ENCODE measurements at regions not wholly inside any gene's neighbourhood (a gene's known extent, or its start where the extent isn't known, plus 50 kb on each side); places are given as distances from the start of the nearest gene placed in this dataset.

DNA sequence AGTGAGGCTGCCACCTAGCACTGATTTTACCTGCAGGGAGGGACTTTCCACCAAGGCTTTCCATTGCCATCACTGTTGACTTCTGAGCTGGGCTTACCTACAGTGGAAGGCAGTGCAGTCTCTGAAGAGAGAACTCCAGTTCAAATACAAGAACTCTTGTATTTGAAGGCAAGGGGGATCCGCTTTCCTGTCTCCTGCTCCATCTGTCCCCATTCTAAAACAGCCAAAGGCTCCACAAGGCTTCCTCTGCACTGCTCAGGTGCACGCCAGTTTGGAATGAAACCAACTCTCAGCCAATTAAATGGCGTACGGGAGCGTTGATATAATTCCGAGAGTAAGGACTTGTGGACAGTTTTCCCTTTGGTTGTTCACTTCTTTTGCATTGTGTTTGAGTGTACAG is 66.0 kb upstream of the CXCL14 start (continued):
- TF ChIP-seq, protein P1, sequence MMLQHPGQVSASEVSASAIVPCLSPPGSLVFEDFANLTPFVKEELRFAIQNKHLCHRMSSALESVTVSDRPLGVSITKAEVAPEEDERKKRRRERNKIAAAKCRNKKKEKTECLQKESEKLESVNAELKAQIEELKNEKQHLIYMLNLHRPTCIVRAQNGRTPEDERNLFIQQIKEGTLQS (IDR thresholded peaks at IDR 0.05; ENCODE audit: borderline replicate concordance, extremely low read depth, low read depth, low read length) = no peak

DNA sequence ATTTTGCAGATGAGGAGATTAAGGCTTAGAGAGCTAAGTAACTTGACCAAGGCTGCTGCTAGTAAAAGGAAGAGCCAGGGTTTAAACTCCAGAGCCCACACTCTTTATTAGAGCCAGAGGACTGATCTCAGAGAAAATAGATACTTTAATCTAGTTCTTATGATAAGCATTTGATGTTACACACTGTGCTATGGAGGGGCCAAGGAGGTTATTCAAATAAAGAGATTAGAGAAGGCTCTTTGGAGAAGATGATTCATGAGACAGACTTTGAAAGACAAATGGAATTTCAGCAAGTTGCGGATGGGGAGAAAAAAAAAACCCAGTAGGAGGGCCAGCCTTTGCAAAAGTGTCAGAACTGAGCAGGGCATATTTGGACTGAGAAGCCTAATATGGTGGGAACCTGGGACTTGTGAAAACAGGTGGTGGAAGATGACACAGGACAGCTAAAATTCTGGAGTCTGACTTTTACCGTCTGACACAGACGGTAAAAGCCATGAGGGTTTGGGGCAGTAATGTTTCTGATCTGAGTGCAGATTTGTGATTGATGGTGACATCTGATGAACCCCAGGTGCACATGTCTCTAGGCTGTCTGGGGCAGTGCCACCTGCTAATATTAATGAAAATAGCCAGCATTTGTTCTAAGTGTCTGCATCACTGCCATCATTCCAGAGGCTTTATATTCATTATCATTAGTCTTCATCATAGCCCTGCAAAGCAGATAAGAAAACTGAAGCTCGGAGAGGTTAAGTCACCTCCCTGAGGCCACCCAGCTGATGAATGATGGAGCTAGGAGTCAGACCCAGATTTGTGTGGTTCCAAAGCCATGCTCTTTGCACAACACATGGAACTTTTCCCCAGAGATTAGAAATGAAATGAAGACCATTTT is 65.3 kb upstream of the CXCL14 start:
- FAIRE-seq = no peak
- no TSS peak for BruUV-seq (replicated peaks)

More for the DNA sequence above, 65.3 kb upstream of the CXCL14 start:
- intact Hi-C loops (cut with micrococcal nuclease; ENCODE audit: unreplicated experiment) (no loop called here), in situ Hi-C loops (cut with MboI) (no loop called here)
- ATAC-seq (no peak), DNase-seq (ENCODE audit: low read depth, low spot score) (no peak)
- no peaks in the 10 kb centered on the region for H3K27me3 ChIP-seq (replicated peaks in 1 of 2; ENCODE audit: control insufficient read depth in 2 of 2, insufficient read depth in 2 of 2, low read length in 1 of 2)
- H3K4me2 ChIP-seq (ENCODE audit: control insufficient read depth, insufficient read depth) = no peak overlapping the region
- no peak overlapping the region for H2AFZ ChIP-seq (ENCODE audit: control insufficient read depth, low read depth, low read length)
- H3K9ac ChIP-seq (ENCODE audit: control insufficient read depth, insufficient read depth, low read length) = no peak overlapping the region
- H3K4me1 ChIP-seq (ENCODE audit: control insufficient read depth, insufficient read depth, low read length) = no peaks in the 10 kb centered on the region
- ChIA-PET CTCF (interaction anchor here (0.6 to 1.1 kb wide), 3 partner anchors 186 to 592 kb away, joined by 3 read pairs; no protein-coding TSS in a partner anchor), POLR2A (no interaction called here), SMC1A (ENCODE audit: uncharacterized antibody, unreplicated experiment) (no interaction called here), RAD21 (ENCODE audit: unreplicated experiment) (no interaction called here)
- 50% methylated on average over 4 of the region's 4 CpGs for WGBS (ENCODE audit: insufficient coverage, insufficient replicate concordance, low lambda C conversion rate, missing lambda C conversion rate)
- H3K9me3 ChIP-seq (replicated peaks; ENCODE audit: control insufficient read depth, insufficient read depth, low read length) = no peaks in the 10 kb centered on the region
- no peaks in the 10 kb centered on the region for H4K20me1 ChIP-seq (ENCODE audit: control insufficient read depth, insufficient read depth)
- no peak overlapping the region for H3K27ac ChIP-seq (ENCODE audit: control insufficient read depth, insufficient read depth)
- no peak overlapping the region for H3K4me3 ChIP-seq
- no peak for TF ChIP-seq KAT2A (conservative IDR thresholded peaks at IDR 0.05; ENCODE audit: control insufficient read depth, low read depth, low read length)
- TF ChIP-seq, protein P2, sequence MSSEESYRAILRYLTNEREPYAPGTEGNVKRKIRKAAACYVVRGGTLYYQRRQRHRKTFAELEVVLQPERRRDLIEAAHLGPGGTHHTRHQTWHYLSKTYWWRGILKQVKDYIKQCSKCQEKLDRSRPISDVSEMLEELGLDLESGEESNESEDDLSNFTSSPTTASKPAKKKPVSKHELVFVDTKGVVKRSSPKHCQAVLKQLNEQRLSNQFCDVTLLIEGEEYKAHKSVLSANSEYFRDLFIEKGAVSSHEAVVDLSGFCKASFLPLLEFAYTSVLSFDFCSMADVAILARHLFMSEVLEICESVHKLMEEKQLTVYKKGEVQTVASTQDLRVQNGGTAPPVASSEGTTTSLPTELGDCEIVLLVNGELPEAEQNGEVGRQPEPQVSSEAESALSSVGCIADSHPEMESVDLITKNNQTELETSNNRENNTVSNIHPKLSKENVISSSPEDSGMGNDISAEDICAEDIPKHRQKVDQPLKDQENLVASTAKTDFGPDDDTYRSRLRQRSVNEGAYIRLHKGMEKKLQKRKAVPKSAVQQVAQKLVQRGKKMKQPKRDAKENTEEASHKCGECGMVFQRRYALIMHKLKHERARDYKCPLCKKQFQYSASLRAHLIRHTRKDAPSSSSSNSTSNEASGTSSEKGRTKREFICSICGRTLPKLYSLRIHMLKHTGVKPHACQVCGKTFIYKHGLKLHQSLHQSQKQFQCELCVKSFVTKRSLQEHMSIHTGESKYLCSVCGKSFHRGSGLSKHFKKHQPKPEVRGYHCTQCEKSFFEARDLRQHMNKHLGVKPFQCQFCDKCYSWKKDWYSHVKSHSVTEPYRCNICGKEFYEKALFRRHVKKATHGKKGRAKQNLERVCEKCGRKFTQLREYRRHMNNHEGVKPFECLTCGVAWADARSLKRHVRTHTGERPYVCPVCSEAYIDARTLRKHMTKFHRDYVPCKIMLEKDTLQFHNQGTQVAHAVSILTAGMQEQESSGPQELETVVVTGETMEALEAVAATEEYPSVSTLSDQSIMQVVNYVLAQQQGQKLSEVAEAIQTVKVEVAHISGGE (CRISPR knock-in tag; IDR thresholded peaks at IDR 0.05) = no peak
- TF ChIP-seq, protein P1 (IDR thresholded peaks at IDR 0.05; ENCODE audit: borderline replicate concordance, extremely low read depth, low read depth, low read length) = no peak
- TF ChIP-seq GABPA (IDR thresholded peaks at IDR 0.05; ENCODE audit: low read depth) = no peak
- TF ChIP-seq CBX5 (IDR thresholded peaks at IDR 0.05; ENCODE audit: low read depth) = no peak
- TF ChIP-seq, protein P3, sequence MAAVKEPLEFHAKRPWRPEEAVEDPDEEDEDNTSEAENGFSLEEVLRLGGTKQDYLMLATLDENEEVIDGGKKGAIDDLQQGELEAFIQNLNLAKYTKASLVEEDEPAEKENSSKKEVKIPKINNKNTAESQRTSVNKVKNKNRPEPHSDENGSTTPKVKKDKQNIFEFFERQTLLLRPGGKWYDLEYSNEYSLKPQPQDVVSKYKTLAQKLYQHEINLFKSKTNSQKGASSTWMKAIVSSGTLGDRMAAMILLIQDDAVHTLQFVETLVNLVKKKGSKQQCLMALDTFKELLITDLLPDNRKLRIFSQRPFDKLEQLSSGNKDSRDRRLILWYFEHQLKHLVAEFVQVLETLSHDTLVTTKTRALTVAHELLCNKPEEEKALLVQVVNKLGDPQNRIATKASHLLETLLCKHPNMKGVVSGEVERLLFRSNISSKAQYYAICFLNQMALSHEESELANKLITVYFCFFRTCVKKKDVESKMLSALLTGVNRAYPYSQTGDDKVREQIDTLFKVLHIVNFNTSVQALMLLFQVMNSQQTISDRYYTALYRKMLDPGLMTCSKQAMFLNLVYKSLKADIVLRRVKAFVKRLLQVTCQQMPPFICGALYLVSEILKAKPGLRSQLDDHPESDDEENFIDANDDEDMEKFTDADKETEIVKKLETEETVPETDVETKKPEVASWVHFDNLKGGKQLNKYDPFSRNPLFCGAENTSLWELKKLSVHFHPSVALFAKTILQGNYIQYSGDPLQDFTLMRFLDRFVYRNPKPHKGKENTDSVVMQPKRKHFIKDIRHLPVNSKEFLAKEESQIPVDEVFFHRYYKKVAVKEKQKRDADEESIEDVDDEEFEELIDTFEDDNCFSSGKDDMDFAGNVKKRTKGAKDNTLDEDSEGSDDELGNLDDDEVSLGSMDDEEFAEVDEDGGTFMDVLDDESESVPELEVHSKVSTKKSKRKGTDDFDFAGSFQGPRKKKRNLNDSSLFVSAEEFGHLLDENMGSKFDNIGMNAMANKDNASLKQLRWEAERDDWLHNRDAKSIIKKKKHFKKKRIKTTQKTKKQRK (IDR thresholded peaks at IDR 0.05; ENCODE audit: low read depth, low read length) = no peak
- TF ChIP-seq EZH2 (IDR thresholded peaks at IDR 0.05; ENCODE audit: borderline replicate concordance, control insufficient read depth, low read depth, low read length) = no peak
- no peak for TF ChIP-seq JUND (IDR thresholded peaks at IDR 0.05; ENCODE audit: low read depth, low read length)
- TF ChIP-seq SMAD5 (IDR thresholded peaks at IDR 0.05; ENCODE audit: low read depth) = no peak
- TF ChIP-seq, protein P4, sequence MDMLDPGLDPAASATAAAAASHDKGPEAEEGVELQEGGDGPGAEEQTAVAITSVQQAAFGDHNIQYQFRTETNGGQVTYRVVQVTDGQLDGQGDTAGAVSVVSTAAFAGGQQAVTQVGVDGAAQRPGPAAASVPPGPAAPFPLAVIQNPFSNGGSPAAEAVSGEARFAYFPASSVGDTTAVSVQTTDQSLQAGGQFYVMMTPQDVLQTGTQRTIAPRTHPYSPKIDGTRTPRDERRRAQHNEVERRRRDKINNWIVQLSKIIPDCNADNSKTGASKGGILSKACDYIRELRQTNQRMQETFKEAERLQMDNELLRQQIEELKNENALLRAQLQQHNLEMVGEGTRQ (IDR thresholded peaks at IDR 0.05; ENCODE audit: borderline replicate concordance, low read depth, low read length) = no peak
- no peak for TF ChIP-seq BRCA1 (IDR thresholded peaks at IDR 0.05; ENCODE audit: low read depth, low read length)
- no peak for TF ChIP-seq ZNF207 (IDR thresholded peaks at IDR 0.05; ENCODE audit: borderline replicate concordance)
- H3K36me3 ChIP-seq (ENCODE audit: control insufficient read depth in 2 of 2, insufficient read depth in 2 of 2, low read length in 1 of 2) = no peaks in the 10 kb centered on the region
- H3K79me2 ChIP-seq (ENCODE audit: control insufficient read depth, insufficient read depth, low read length) = no peaks in the 10 kb centered on the region

Measured in GM12878 (cell line).